GM18519 (cell line): ENCODE measurements at regions not wholly inside any gene's neighbourhood (a gene's known extent, or its start where the extent isn't known, plus 50 kb on each side); places are given as distances from the start of the nearest gene placed in this dataset.
"Not testable (repeated sequence)": the region's sequence is repeated elsewhere in the genome, so short reads cannot be mapped to it uniquely, and the experiment has no call there.

ENCODE experiments used
- ATAC-seq: cut with Tn5 transposase; IDR thresholded peaks from one replicate; pipeline ENCODE4 v1.9.1; 2021; ENCODE audit warnings: mild to moderate bottlenecking, moderate library complexity; ENCODE audit not compliant: unreplicated experiment, low FRiP score

DNA sequence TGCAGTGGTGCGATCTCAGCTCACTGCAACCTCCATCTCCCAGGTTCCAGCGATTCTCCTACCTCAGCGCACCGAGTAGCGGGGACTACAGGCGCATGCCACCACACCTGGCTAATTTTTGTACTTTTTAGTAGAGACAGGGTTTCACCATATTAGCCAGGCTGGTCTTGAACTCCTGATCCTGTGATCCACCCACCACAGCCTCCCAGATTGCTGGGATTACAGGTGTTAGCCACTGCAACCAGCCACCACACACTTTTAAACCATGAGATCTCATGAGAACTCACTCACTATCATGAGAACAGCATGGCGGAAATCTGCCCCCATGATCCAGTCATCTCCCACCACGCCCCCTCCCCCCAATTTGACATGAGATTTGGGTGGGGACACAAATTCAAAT is 636.9 kb downstream of the MCTP2 start:
- ATAC-seq, result not testable (repeated sequence)

DNA sequence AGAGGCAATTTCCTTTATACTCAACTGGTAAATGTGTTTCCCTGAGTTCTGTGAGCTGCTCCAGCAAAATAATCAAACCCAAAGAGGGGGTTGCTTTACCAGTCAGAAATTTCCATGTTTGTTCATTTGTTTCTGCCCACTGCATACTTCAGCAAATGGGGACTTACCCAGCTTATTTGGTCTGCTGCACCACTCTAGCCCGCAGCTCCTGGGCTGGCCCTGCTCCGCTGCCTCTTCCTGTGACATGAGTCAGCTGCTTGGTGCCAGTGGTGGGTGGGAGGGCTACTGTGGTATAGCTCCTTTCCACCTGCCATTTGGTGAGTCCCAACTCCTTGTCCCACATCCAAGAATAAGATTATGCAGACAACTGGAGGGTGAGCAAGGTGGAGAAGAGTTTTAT is 644.2 kb downstream of the MCTP2 start:
- no peak for ATAC-seq

DNA sequence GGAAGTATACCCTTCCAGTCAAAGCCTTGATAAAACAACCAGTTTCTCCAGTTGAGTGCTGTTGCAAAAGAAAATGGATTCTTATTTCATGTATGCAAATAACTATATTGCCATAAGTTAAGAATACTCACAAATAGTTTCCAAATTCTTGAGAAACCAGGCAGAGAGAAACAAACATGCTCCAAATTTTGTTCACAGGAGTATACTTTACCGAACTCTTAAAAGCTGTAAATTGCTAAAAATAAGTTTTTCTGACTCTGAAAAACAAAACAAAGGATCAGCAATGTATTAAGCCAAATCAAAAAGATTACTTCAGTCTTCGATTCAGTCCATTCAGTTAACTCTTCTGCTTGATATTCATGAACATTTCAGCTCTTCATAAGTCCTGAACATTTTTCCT is 646.5 kb downstream of the MCTP2 start:
- no peak for ATAC-seq

DNA sequence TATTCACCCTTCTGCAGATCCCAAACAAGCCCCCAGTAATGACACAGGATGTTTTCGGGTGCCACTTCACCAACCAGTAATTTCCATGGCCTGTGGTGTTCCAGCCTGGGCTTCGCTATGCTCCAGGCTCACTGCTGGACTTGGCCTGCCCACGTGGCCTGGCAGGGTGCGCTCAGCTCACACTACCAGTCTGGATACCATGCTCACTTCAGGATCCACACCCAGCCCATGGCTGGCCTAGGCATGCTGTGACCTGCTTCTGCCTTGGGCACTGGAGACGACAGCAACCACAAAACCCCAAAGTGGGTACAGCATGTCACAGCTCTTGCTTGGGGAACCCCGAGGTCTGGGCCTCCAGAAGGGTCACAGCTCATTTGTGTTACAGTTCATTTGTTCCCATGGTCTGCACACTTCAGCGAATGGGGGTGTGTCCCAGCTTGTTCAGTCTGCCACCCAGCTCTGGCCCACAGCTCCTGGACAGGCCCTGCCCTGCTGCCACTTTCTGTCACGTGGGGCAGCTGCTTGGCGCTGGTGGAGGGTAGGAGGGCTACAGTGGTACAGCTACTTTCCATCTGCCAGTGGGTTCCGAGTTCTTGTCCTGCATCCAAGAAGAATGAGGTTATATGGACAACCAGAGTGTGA is 650.8 kb downstream of the MCTP2 start:
- ATAC-seq, result no peak

DNA sequence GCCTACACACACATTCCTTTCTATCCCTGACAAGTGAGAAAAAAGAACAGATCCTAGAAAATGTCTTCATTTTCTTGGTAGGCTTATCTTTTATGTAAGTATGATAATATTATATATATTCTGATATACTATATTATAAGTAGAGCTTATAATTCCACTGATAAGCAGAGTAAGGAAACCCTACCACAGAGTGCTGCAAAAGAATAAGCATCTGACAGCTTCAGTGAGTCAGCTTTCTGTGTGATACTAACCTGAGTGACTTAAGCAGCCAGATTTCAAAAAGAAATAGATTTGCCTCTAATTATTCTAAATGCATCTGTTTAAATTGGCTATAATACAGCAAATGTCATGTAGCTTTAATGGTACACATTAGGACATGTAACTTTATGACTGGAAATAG is 656.0 kb downstream of the MCTP2 start:
- no peak for ATAC-seq

DNA sequence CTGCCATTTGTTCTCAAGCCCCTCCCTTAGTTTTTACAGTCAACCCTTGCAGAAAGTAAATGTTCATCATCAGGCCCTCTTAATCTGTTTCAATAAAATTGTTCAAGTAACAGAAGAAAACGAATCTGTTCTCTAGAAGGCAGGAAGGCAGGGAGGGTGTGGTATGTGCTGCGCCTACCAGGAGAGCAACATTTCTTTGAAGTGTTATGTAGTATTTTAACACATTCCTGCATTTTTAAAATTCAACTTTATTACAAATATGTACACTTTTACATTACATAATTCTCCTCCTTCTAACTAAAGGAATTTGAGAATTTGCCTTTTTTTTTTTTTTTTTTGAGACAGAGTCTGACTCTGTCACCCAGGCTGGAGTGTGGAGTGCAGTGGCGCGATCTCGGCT is 657.8 kb downstream of the MCTP2 start:
- no peak for ATAC-seq

DNA sequence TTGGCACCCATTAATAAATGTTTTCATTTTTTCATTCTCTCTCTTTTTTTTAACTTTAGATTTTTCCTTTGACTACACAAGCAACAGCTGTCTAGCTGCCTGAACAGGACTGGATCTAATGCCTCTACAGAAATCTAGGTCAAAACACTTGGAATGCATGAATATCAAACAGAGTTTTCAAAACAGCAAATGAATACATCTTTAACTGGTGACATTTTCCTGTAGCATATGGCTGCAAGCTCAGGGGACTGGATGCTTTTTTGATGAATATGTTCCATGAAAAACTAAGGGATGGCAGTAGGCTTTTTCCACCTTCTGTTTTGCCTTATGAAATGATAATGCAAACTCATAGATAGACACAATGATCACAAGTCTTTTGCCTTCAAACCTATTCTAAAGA is 661.7 kb downstream of the MCTP2 start:
- ATAC-seq, result no peak

DNA sequence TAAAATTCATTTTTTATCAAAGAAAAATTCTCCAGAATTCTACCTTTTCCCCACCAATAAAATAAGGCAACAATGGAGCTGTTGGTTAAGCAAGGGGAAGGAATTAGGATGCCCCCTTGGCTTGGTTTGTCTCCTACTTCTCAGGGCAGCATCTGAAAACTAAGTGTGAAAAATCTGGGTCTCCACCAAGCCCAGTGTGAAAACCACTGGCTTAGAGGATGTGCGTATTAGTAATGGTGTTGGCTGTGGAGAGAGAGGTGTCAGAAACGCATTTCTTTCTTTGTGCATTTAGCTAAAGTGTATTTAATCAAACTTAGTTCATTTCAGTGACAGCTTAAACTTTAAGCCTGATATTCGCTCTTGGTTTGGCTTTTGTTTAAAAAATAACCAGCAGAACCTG is 662.7 kb downstream of the MCTP2 start:
- ATAC-seq, result no peak

DNA sequence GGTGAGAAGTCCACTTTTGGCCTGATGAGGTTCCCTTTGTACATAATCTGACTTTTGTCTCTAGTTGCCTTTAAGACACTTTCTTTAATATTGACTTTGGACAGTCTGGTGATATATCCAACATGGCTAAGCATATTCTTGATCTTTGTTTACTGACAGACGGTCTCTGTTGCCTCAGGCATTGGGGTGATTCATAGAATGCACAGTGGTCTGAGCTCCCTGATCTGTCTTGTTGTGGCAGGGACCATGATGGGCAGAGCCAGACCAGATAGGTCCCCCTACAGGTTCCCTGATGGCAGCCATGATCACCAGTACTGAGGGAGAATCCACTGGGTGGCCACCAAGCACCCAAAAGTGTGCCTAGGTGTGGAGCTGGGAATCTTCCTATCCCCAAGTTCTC is 678.1 kb downstream of the MCTP2 start:
- ATAC-seq, result no peak

DNA sequence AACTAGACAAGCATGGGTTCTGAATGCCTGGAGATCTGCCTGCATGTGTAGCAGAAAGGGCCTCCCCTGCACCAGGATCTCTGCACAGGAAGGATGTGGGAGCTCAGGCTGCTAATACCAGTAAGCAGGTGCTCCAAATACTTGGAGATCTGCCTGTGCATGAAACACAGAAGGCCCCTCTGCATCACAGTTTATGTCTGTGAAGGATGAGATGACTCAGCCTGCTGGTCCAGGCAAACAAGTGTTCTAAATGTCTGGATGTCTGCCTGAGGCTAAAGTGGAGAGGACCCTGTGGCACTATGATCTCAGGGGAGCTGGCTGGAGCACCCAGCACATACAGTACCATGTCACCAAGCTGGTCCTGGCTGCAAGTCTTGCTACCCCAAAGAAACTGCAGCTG is 678.8 kb downstream of the MCTP2 start:
- no peak for ATAC-seq

DNA sequence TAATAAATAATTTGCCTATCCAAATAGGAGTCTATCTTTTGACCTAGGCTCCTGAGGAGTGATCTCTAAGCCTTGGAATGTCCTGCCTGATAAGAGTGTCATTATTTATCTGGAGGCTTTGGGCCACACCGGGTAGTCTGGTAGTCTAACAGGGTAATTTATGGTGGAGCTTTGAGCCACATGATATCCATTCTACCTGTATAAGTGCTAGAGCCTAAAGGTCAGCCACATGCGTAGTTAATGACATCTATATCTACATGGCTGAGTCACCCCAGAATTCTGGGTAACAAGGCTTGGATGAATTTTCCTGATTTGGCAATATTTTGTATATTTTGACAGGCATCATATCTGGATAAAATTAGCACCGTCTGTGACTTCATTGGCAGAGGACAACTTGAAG is 681.4 kb downstream of the MCTP2 start:
- ATAC-seq, result no peak

DNA sequence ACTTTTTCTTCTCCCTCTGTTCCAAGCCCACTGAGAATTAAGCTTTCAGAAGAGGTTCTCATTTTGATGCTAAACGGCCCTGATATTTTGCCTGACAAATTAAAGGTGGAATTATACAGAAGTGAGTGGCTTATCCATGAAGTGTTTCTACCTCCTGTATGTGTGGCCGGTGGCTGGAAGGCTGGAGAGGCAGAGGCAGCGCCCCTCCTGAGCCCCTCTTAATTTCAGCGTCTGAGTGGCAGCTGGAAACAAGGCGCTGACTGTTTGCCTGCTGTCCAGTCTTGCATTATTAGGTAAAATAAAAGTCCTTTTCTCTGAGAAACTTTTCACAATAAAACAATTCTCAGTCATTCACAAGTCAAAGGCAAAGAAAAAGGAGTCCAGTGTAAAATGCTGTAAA is 685.7 kb downstream of the MCTP2 start:
- ATAC-seq, result no peak

DNA sequence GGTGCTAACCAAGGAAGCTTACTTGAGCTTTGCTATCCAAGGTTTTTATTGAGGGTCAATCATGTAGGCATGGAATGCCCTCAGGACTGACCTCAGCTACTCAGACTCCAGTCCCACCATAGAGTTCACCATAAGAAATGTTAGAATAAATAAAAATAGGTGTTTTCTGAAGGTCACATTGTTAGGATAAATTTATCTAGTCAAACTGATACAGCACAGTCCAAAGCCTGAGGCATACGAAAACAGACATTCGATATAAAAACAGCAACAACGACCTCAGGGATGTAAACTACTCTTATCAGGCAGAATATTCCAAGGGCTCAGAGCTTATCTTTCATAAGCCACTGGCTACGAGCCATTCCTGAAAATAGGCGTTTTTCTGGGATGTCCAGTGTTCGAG is 690.6 kb downstream of the MCTP2 start:
- ATAC-seq, result no peak

DNA sequence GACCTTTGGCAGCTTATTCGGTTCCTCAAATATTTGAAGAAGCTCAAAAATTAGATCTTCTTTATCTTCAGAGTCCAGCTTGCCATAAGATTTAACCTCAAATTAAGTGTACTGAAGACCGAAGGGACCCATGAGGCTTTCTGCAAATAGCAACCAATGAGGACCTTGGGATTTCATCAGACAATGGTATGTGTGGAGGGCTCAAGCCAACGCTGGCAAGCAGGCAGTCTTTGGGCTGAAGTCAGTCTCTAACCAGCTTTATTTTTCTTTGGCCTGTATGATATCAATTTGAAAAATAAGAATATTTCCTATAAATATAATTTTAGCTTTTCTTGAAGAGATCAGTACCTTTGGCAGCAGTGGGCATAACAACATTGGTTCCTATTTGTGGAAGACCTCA is 692.7 kb downstream of the MCTP2 start:
- ATAC-seq, result no peak

DNA sequence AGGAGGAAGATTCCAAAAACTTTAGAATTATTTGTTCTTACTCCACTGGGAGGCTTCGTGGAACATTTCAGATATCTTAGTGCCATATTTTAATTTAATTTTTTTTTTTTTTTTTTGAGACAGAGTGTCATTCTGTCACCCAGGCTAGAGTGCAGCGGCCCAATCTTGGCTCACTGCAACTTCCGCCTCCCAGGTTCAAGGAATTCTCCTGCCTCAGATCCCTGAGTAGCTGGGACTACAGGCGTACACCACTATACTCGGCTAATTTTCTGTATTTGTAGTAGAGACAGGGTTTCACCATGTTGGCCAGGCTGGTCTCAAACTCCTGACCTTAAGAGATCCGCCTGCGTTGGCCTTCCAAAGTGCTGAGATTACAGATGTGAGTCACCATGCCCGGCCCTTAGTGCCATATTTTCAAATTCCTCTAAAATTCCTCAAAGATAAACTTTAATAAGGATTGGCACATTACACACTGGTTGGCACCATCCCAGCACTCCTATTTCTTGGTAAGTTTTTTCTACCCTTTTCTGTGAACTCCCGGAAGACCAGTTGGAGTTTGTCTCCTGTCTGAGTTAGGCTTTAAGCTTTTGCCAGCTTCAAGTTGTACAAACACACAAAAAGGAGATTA is 693.7 kb downstream of the MCTP2 start:
- no peak for ATAC-seq

DNA sequence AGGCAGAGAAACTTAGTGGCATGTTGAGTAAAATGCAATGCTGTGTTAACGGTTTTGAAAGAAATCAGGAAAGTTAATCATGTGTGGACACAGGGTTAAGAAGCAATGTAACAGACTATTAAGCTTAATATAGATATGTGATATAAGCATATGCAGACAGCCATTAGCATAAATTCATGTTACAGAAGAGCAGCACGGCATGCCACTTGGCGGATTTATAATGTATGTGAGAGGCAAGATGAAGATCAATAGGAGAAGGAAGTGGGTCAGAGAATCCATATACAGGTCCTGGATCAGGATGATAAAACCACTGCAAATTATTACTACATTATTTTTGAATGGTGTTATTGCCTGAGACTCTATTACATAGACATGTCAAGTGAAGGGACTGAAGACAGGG is 694.3 kb downstream of the MCTP2 start:
- ATAC-seq, result no peak

DNA sequence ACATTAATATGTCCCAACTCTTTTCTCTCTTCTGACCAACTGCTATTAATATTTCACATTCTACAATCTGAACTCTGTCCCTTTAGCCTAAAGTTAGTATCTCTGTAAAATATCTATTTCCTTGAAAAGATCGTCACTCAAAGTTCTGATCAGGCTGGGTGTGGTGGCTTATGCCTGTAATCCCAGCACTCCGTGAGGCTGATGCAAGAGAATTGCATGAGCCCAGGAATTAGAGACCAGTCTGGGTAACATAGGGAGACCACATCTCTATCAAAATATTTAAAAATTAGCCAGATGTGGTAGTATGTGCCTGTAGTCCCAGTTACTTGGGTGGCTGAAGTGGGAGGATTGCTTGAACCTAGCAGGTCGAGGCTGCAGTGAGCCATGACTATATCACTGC is 695.6 kb downstream of the MCTP2 start:
- no peak for ATAC-seq

DNA sequence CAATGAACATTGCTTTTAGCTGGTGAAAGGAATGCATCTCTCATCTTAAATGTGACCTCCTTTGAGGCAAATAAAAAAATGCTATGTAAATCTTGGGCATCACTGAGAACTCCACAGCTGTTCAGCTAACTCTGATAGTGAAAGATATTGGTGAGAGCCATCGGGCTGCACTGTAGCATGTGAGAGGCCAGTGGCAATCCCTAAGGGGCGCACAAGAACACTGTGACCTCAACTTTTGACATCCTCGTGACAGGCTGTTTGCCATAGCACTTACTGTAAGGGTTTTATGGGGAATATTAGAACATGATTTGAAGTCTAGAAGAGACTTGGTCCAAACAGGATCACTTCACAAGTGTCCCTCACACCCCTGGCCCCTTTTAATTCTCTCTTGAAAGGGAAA is 697.9 kb downstream of the MCTP2 start:
- no peak for ATAC-seq

DNA sequence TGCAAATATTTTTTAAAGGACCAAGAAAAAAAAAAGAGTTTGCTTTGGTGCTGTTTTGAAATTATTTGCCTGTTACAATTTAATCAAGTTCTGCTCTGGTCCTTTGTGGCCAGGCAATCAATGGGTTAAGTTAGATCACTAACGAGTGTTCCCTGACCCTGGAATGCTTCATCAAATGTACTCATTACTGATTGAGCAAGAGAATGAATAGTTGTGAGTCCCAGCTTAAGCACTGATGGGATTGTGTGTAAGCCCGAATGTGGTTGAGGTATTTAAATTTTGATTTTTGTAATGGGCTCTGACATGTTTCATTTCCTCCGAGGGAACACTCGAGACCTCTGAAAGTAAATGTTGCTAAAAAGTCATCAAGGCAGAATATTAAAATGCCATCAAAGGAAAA is 699.1 kb downstream of the MCTP2 start:
- ATAC-seq, result no peak

DNA sequence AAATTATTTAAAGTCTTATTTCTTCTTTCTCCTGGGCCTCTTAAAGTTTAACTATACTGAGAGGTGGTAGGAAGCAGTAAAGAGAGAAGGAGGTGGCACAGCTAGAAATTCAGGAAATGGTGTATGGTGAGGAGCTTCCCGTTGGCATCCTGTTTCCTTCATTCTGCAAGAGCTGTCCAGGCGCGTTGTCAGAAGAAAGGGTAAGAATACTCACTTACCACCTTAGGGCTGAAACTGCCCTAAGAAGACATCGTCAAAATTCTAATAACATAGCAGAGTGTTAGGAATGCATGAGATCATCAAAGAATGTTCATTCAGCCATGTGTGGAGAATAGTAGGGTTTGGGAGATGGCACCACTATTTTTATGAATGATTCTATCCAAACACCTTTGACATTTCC is 699.6 kb downstream of the MCTP2 start:
- no peak for ATAC-seq

DNA sequence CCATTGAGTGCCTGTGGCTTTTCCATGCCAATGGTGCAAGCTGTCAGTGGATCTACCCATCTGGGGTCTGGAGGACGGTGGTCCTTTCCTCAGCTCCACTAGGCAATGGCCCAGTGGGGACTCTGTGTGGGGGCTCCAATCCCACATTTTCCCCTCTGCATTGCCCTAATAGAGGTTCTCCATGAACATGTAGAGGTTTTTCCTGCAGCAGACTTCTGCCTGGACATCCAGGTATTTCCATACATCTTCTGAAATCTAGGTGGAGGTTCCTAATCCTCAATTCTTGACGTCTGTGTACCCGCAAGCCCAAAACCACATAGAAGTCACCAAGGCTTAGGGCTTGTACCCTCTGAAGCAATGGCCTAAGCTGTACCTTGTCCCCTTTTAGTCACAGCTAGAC is 703.1 kb downstream of the MCTP2 start:
- ATAC-seq, result no peak

DNA sequence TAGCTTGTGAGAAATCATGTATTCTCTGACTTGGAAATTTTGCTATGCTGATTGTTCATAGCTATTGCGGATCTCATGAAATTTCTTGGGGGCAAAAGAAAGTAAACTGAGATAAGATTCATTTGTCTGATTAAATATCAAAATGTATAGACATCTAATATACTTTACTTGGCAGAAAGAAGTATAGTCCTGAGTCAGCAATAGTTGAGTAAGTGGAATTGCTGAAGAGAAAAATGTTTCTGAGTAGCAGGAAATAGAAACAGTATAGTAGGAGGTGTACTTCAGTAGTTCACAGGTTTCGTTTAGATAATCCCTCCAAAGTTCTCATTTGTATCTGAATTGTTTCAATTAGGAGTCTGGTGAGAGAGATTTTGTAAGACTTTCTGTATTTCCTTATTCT is 705.9 kb downstream of the MCTP2 start:
- no peak for ATAC-seq

DNA sequence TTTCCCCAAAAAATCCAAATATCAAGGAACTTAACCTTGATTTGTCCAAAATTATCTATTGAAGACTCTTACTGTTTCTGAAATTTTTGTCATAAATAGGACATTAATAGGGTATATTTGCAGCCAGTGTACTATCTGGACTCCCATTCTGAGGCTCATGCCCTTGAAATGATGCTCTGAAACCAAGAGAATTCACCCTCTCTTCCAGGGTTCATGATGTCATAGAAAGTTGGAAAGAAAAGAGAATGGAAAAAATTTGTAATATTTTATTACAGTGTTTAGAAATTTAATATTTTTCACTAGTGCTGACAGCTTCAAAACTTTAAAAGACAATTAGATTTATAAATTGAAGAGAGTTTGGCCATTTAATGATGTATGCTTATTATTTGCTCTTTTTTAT is 712.5 kb downstream of the MCTP2 start:
- ATAC-seq, result no peak
